ENCODE measurements at regions not wholly inside any gene's neighbourhood (a gene's known extent, or its start where the extent isn't known, plus 50 kb on each side); places are given as distances from the start of the nearest gene placed in this dataset.

DNA sequence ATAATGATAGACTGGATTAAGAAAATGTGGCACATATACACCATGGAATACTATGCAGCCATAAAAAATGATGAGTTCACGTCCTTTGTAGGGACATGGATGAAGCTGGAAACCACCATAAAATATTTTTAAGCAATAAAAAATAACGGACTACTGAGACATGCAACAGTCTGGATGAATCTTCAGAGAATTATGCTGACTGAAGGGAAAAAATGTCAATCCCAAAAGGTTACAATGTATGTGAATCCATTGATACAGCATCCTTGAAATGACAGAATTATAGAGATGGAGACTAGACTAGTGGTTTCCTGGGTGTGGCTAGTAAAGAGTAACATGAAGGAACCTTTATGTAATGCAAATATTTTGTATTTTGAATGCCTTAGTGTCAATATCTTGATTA is 1808.6 kb upstream of the NUDT12 start:
- no peak for DNase-seq
- Histone ChIP-seq H3K9me3 (ENCODE audit: control insufficient read depth in 2 of 3, insufficient read depth in 1 of 3, low read length in 3 of 3) (no peaks in the 10 kb centered on the region), H3K9ac (ENCODE audit: low read length in 3 of 3) (no peak overlapping the region), H3K27ac (ENCODE audit: low read depth in 2 of 2, low read length in 2 of 2) (no peak overlapping the region), H3K4me3 (ENCODE audit: low read length in 3 of 3) (no peak overlapping the region), H3K4me1 (ENCODE audit: control insufficient read depth in 2 of 3, insufficient read depth in 2 of 3, low read depth in 1 of 3, low read length in 3 of 3) (no peaks in the 10 kb centered on the region), H3K36me3 (ENCODE audit: control insufficient read depth in 2 of 3, insufficient read depth in 3 of 3, low read length in 3 of 3) (no peaks in the 10 kb centered on the region), H3K27me3 (ENCODE audit: control insufficient read depth, insufficient read depth, low read length) (no peaks in the 10 kb centered on the region)
- TF ChIP-seq, protein P1, sequence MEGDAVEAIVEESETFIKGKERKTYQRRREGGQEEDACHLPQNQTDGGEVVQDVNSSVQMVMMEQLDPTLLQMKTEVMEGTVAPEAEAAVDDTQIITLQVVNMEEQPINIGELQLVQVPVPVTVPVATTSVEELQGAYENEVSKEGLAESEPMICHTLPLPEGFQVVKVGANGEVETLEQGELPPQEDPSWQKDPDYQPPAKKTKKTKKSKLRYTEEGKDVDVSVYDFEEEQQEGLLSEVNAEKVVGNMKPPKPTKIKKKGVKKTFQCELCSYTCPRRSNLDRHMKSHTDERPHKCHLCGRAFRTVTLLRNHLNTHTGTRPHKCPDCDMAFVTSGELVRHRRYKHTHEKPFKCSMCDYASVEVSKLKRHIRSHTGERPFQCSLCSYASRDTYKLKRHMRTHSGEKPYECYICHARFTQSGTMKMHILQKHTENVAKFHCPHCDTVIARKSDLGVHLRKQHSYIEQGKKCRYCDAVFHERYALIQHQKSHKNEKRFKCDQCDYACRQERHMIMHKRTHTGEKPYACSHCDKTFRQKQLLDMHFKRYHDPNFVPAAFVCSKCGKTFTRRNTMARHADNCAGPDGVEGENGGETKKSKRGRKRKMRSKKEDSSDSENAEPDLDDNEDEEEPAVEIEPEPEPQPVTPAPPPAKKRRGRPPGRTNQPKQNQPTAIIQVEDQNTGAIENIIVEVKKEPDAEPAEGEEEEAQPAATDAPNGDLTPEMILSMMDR (IDR thresholded peaks at IDR 0.05; ENCODE audit: borderline replicate concordance, extremely low read depth, insufficient read depth), result no peak
- intact Hi-C loops (cut with DNase I), result no loop called here
- no peak for FAIRE-seq

DNA sequence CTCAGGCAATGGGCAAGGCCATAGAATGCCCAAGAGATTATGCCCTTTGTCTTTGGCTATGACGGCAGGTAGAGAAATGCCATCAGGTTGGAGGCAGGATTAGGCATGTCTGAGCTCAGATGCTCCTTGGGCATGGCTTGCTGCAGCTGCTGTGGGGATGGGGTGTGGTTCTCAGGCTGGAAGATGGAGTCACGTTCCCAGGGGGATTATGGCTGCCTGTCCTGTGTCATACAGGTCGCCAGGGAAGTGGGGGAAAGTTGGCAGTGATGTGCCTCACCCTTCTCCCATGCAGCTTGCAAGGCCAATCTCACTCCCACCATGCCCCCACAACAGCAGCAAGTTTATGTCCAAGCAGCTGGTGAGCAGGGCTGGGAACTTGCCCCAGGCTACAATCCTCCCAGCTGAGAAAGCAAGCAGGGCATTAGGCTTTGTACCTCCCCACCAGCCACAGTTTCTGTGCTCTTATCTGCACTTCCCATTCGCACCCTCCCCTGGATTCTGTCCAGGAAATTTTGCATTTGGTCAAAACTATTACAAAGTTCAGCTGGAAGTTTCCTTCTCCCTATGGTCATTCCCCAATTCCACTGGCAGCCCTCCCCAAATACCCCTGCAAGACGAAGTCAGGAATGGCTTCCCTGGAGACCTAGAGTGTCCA is 1788.0 kb upstream of the NUDT12 start:
- no peak overlapping the region for H3K4me3 ChIP-seq (ENCODE audit: low read length in 3 of 3)
- H3K9ac ChIP-seq (ENCODE audit: low read length in 3 of 3), result no peak overlapping the region
- H3K36me3 ChIP-seq (ENCODE audit: control insufficient read depth in 2 of 3, insufficient read depth in 3 of 3, low read length in 3 of 3), result no peaks in the 10 kb centered on the region
- H3K27ac ChIP-seq (ENCODE audit: low read depth in 2 of 2, low read length in 2 of 2), result no peak overlapping the region
- intact Hi-C loops (cut with DNase I), result no loop called here
- H3K9me3 ChIP-seq (ENCODE audit: control insufficient read depth in 2 of 3, insufficient read depth in 1 of 3, low read length in 3 of 3), result no peaks in the 10 kb centered on the region
- DNase-seq (no peak), FAIRE-seq (no peak)
- TF ChIP-seq, protein P1 (IDR thresholded peaks at IDR 0.05; ENCODE audit: borderline replicate concordance, extremely low read depth, insufficient read depth), result no peak
- no peaks in the 10 kb centered on the region for H3K4me1 ChIP-seq (ENCODE audit: control insufficient read depth in 2 of 3, insufficient read depth in 2 of 3, low read depth in 1 of 3, low read length in 3 of 3)
- no peaks in the 10 kb centered on the region for H3K27me3 ChIP-seq (ENCODE audit: control insufficient read depth, insufficient read depth, low read length)

DNA sequence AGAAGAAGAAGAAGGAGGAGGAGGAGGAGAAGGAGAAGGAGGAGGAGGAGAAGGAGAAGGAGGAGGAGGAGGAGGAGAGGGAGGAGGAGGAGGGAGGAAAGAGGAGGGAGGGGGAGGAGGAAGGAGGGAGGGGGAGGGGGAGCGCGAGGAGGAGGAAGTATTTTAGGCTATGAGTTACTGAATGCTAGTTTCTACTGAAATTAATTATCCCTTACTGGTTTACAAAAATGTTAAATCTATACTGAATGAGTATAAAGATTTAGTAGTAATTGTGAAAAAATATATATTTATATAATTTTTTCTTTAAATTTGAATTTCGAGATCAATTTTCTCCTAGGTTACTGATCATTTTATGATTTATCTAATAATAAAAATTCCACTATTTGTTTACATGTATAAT is 1769.0 kb upstream of the NUDT12 start:
- H3K4me1 ChIP-seq (ENCODE audit: control insufficient read depth in 2 of 3, insufficient read depth in 2 of 3, low read depth in 1 of 3, low read length in 3 of 3), result no peaks in the 10 kb centered on the region

More for the DNA sequence above, 1769.0 kb upstream of the NUDT12 start:
- TF ChIP-seq, protein P1 (IDR thresholded peaks at IDR 0.05; ENCODE audit: borderline replicate concordance, extremely low read depth, insufficient read depth), result no peak
- FAIRE-seq (no peak), DNase-seq (no peak)
- no peaks in the 10 kb centered on the region for H3K9me3 ChIP-seq (ENCODE audit: control insufficient read depth in 2 of 3, insufficient read depth in 1 of 3, low read length in 3 of 3)
- no peak overlapping the region for H3K27ac ChIP-seq (ENCODE audit: low read depth in 2 of 2, low read length in 2 of 2)
- no peak overlapping the region for H3K4me3 ChIP-seq (ENCODE audit: low read length in 3 of 3)
- intact Hi-C loops (cut with DNase I), result no loop called here
- H3K27me3 ChIP-seq (ENCODE audit: control insufficient read depth, insufficient read depth, low read length), result no peaks in the 10 kb centered on the region
- H3K36me3 ChIP-seq (ENCODE audit: control insufficient read depth in 2 of 3, insufficient read depth in 3 of 3, low read length in 3 of 3), result no peaks in the 10 kb centered on the region
- no peak overlapping the region for H3K9ac ChIP-seq (ENCODE audit: low read length in 3 of 3)
